ENCODE measurements at regions not wholly inside any gene's neighbourhood (a gene's known extent, or its start where the extent isn't known, plus 50 kb on each side); places are given as distances from the start of the nearest gene placed in this dataset.

- no peak for DNase-seq
Measured at GRCh38 chr10:128286762-128287500, 160.7 kb upstream of the MKI67 start.

- peak; percentile 12 for DNase-seq
Measured at GRCh38 chr10:128287921-128288320, 161.7 kb upstream of the MKI67 start.

- DNase-seq: no peak
Measured at GRCh38 chr10:128289621-128290020, 163.4 kb upstream of the MKI67 start.

GRCh38 chr10:128295003-128295402 is 168.8 kb upstream of the MKI67 start:
- DNase-seq: no peak

GRCh38 chr10:128296253-128297007 is 170.2 kb upstream of the MKI67 start:
- DNase-seq: no peak

GRCh38 chr10:128297709-128298378 is 171.6 kb upstream of the MKI67 start:
- DNase-seq: no peak

- no peak for DNase-seq
Measured at GRCh38 chr10:128298587-128298986, 172.4 kb upstream of the MKI67 start.

GRCh38 chr10:128300290-128300824 is 174.1 kb upstream of the MKI67 start:
- DNase-seq: no peak

GRCh38 chr10:128301051-128301450 is 174.8 kb upstream of the MKI67 start:
- no peak for DNase-seq

GRCh38 chr10:128302808-128303207 is 176.6 kb upstream of the MKI67 start:
- DNase-seq: no peak

GRCh38 chr10:128304271-128304670 is 178.0 kb upstream of the MKI67 start:
- DNase-seq: no peak

- no peak for DNase-seq
Measured at GRCh38 chr10:128305601-128306345, 179.6 kb upstream of the MKI67 start.

GRCh38 chr10:128306535-128306934 is 180.3 kb upstream of the MKI67 start:
- DNase-seq: no peak

GRCh38 chr10:128306966-128307365 is 180.7 kb upstream of the MKI67 start:
- DNase-seq: no peak

- DNase-seq: no peak
Measured at GRCh38 chr10:128307820-128308219, 181.6 kb upstream of the MKI67 start.

GRCh38 chr10:128310971-128311658 is 184.9 kb upstream of the MKI67 start:
- no peak for DNase-seq

- no peak for DNase-seq
Measured at GRCh38 chr10:128312250-128312649, 186.0 kb upstream of the MKI67 start.

- DNase-seq: no peak
Measured at GRCh38 chr10:128314686-128315085, 188.5 kb upstream of the MKI67 start.

GRCh38 chr10:128316121-128316726 is 190.0 kb upstream of the MKI67 start:
- DNase-seq: no peak

GRCh38 chr10:128316925-128317324 is 190.7 kb upstream of the MKI67 start:
- DNase-seq: no peak

- DNase-seq: no peak
Measured at GRCh38 chr10:128318366-128318765, 192.1 kb upstream of the MKI67 start.

GRCh38 chr10:128318913-128319312 is 192.7 kb upstream of the MKI67 start:
- no peak for DNase-seq
